OCI-LY1 (cell line): ENCODE measurements at regions not wholly inside any gene's neighbourhood (a gene's known extent, or its start where the extent isn't known, plus 50 kb on each side); places are given as distances from the start of the nearest gene placed in this dataset.

Source experiments
- H2AFZ ChIP-seq: fragments of 200-600 bp; sonication (generic), shearing (Covaris generic); 2 replicates; pipeline ENCODE4 v1.6.0; 2014; ENCODE audit warnings: antibody characterized with exemption, mild to moderate bottlenecking, low read length
- H3F3A ChIP-seq: fragments of 200-600 bp; sonication (generic), shearing (Covaris generic); 2 replicates; pipeline ENCODE4 v1.6.0; 2014; ENCODE audit warnings: mild to moderate bottlenecking, antibody characterized with exemption, low read length, moderate library complexity; ENCODE audit not compliant: insufficient read depth
- H3K27ac ChIP-seq: fragments of 200-600 bp; sonication (generic); 2 replicates; pipeline ENCODE4 v1.5.1; 2014; ENCODE audit warnings: low read length, mixed run types, mild to moderate bottlenecking, low read depth; ENCODE audit not compliant: poor library complexity, severe bottlenecking
- H3K27me3 ChIP-seq: fragments of 200-600 bp; sonication (generic); 2 replicates; pipeline ENCODE4 v1.6.0; 2014; ENCODE audit warnings: antibody characterized with exemption, mild to moderate bottlenecking, low read length, moderate library complexity; ENCODE audit not compliant: insufficient read depth
- H3K36me3 ChIP-seq: fragments of 200-600 bp; sonication (generic); 2 replicates; pipeline ENCODE4 v1.6.1; 2014; ENCODE audit warnings: mild to moderate bottlenecking, antibody characterized with exemption, low read length, moderate library complexity, mixed read lengths; ENCODE audit not compliant: insufficient read depth
- H3K4me1 ChIP-seq: fragments of 200-600 bp; sonication (generic); 2 replicates; pipeline ENCODE4 v1.5.1; 2014; ENCODE audit warnings: mild to moderate bottlenecking, low read length, moderate library complexity; ENCODE audit not compliant: insufficient read depth, severe bottlenecking
- H3K4me2 ChIP-seq: fragments of 200-600 bp; sonication (generic), shearing (Covaris generic); 2 replicates; pipeline ENCODE4 v1.6.1; 2014; ENCODE audit warnings: low read length
- H3K4me3 ChIP-seq: fragments of 200-600 bp; sonication (generic); 2 replicates; pipeline ENCODE4 v1.5.1; 2014; ENCODE audit warnings: low read length, low read depth, mild to moderate bottlenecking, mixed read lengths; ENCODE audit not compliant: poor library complexity, severe bottlenecking
- H3K79me2 ChIP-seq: fragments of 200-600 bp; shearing (Covaris generic); 2 replicates; pipeline ENCODE4 v1.6.1; 2016; ENCODE audit warnings: mixed run types, low read length, mixed read lengths; ENCODE audit not compliant: insufficient read depth
- H3K9ac ChIP-seq: fragments of 200-600 bp; sonication (generic), shearing (Covaris generic); 2 replicates; pipeline ENCODE4 v1.6.1; 2014; ENCODE audit warnings: mild to moderate bottlenecking, low read length, mixed read lengths
- H3K9me2 ChIP-seq: fragments of 200-600 bp; sonication (generic), shearing (Covaris generic); 2 replicates; pipeline ENCODE4 v1.6.1; 2014; ENCODE audit warnings: low read depth, mild to moderate bottlenecking, low read length, mixed read lengths
- H3K9me3 ChIP-seq: fragments of 200-600 bp; shearing (Covaris generic); 2 replicates; pipeline ENCODE4 v1.6.1; 2014; ENCODE audit warnings: low read length, mixed read lengths
- H4K20me1 ChIP-seq: fragments of 200-600 bp; sonication (generic), shearing (Covaris generic); 2 replicates; pipeline ENCODE4 v1.6.0; 2016; ENCODE audit warnings: mild to moderate bottlenecking, low read length; ENCODE audit not compliant: insufficient read depth
- CTCF ChIP-seq: fragments of 200-600 bp; sonication (generic), shearing (Covaris generic); IDR thresholded peaks from 2 replicates; pipeline ENCODE4 v1.5.1; 2017; ENCODE audit warnings: mild to moderate bottlenecking, antibody characterized with exemption, low read length, moderate library complexity, mixed read lengths
- EZH2 ChIP-seq: fragments of 200-600 bp; sonication (generic), shearing (Covaris generic); IDR thresholded peaks from 2 replicates; pipeline ENCODE4 v1.8.0; 2017; ENCODE audit warnings: borderline replicate concordance, mixed run types, mild to moderate bottlenecking, antibody characterized with exemption, low read length, moderate library complexity, mixed read lengths

- Histone ChIP-seq H3F3A (no peaks in the 10 kb centered on the region), H3K9me3 (no peaks in the 10 kb centered on the region), H3K4me1 (no peaks in the 10 kb centered on the region), H3K36me3 (no peaks in the 10 kb centered on the region), H3K27me3 (no peaks in the 10 kb centered on the region), H2AFZ (no peak overlapping the region), H3K27ac (no peak overlapping the region), H3K9ac (no peak overlapping the region), H3K4me3 (no peak overlapping the region), H3K9me2 (no peaks in the 10 kb centered on the region), H3K79me2 (no peaks in the 10 kb centered on the region), H3K4me2 (no peak overlapping the region), H4K20me1 (no peaks in the 10 kb centered on the region)
- no peak for TF ChIP-seq CTCF
- no peak for TF ChIP-seq EZH2
These were observed 341.9 kb upstream of the GRIA1 start for GRCh38 chr5:153148624-153148976.

GRCh38 chr5:153151558-153151957 is 338.9 kb upstream of the GRIA1 start:
- no peak overlapping the region for H3K9ac ChIP-seq
- no peak overlapping the region for H2AFZ ChIP-seq
- H3K9me3 ChIP-seq = no peaks in the 10 kb centered on the region
- TF ChIP-seq CTCF = no peak
- TF ChIP-seq EZH2 = no peak
- no peak overlapping the region for H3K27ac ChIP-seq
- no peaks in the 10 kb centered on the region for H3K27me3 ChIP-seq
- no peak overlapping the region for H3K4me2 ChIP-seq
- H3K4me3 ChIP-seq = no peak overlapping the region
- H3K36me3 ChIP-seq = no peaks in the 10 kb centered on the region
- no peaks in the 10 kb centered on the region for H3F3A ChIP-seq
- no peaks in the 10 kb centered on the region for H3K4me1 ChIP-seq
- no peaks in the 10 kb centered on the region for H3K79me2 ChIP-seq
- no peaks in the 10 kb centered on the region for H3K9me2 ChIP-seq
- H4K20me1 ChIP-seq = no peaks in the 10 kb centered on the region

- H3K27me3 ChIP-seq = no peaks in the 10 kb centered on the region
- H3K36me3 ChIP-seq = no peaks in the 10 kb centered on the region
- no peaks in the 10 kb centered on the region for H3K79me2 ChIP-seq
- H4K20me1 ChIP-seq = no peaks in the 10 kb centered on the region
- TF ChIP-seq EZH2 (no peak), CTCF (no peak)
- H3K4me1 ChIP-seq = no peaks in the 10 kb centered on the region
- H3K9ac ChIP-seq = no peak overlapping the region
- no peak overlapping the region for H3K27ac ChIP-seq
- H3K4me3 ChIP-seq = no peak overlapping the region
- no peaks in the 10 kb centered on the region for H3K9me3 ChIP-seq
- no peaks in the 10 kb centered on the region for H3F3A ChIP-seq
- no peak overlapping the region for H3K4me2 ChIP-seq
- H2AFZ ChIP-seq = no peak overlapping the region
- H3K9me2 ChIP-seq = no peaks in the 10 kb centered on the region
These were observed 337.4 kb upstream of the GRIA1 start for GRCh38 chr5:153153086-153153485.
